ENCODE measurements at regions not wholly inside any gene's neighbourhood (a gene's known extent, or its start where the extent isn't known, plus 50 kb on each side); places are given as distances from the start of the nearest gene placed in this dataset.

GRCh38 chr15:79195239-79195638, 87.3 kb upstream of the ANKRD34C start:
- TF ChIP-seq CTCF (IDR thresholded peaks at IDR 0.05): no peak
- H3K27me3 ChIP-seq: peaks cover 43% of the 10 kb centered on the region
- H3K36me3 ChIP-seq: no peaks in the 10 kb centered on the region
- no peak overlapping the region for H3K27ac ChIP-seq
- no peak overlapping the region for H3K4me3 ChIP-seq (ENCODE audit: low read depth in 1 of 2, low read length in 1 of 2)
- no peaks in the 10 kb centered on the region for H3K9me3 ChIP-seq
- no peaks in the 10 kb centered on the region for H3K4me1 ChIP-seq (ENCODE audit: control insufficient read depth in 1 of 2, insufficient read depth in 1 of 2, low read depth in 1 of 2, low read length in 1 of 2)

- no peak for TF ChIP-seq CTCF (IDR thresholded peaks at IDR 0.05)
- no peaks in the 10 kb centered on the region for H3K9me3 ChIP-seq
Observed at GRCh38 chr15:79194386-79194785, 88.1 kb upstream of the ANKRD34C start.

GRCh38 chr15:79193549-79193948, 89.0 kb upstream of the ANKRD34C start:
- no peak overlapping the region for H3K4me3 ChIP-seq (ENCODE audit: low read depth in 1 of 2, low read length in 1 of 2)
- no peaks in the 10 kb centered on the region for H3K4me1 ChIP-seq (ENCODE audit: control insufficient read depth in 1 of 2, insufficient read depth in 1 of 2, low read depth in 1 of 2, low read length in 1 of 2)
- no peak for TF ChIP-seq CTCF (IDR thresholded peaks at IDR 0.05)
- peaks cover 45% of the 10 kb centered on the region for H3K27me3 ChIP-seq
- H3K27ac ChIP-seq: no peak overlapping the region
- H3K9me3 ChIP-seq: no peaks in the 10 kb centered on the region
- no peaks in the 10 kb centered on the region for H3K36me3 ChIP-seq

More at GRCh38 chr15:79194386-79194785, 88.1 kb upstream of the ANKRD34C start:
- Histone ChIP-seq H3K27ac (no peak overlapping the region), H3K4me3 (ENCODE audit: low read depth in 1 of 2, low read length in 1 of 2) (no peak overlapping the region), H3K27me3 (peaks cover 45% of the 10 kb centered on the region), H3K36me3 (no peaks in the 10 kb centered on the region), H3K4me1 (ENCODE audit: control insufficient read depth in 1 of 2, insufficient read depth in 1 of 2, low read depth in 1 of 2, low read length in 1 of 2) (no peaks in the 10 kb centered on the region)

- Histone ChIP-seq H3K4me1 (ENCODE audit: control insufficient read depth in 1 of 2, insufficient read depth in 1 of 2, low read depth in 1 of 2, low read length in 1 of 2) (no peaks in the 10 kb centered on the region), H3K27ac (no peak overlapping the region), H3K4me3 (ENCODE audit: low read depth in 1 of 2, low read length in 1 of 2) (no peak overlapping the region), H3K36me3 (no peaks in the 10 kb centered on the region), H3K27me3 (peaks cover 43% of the 10 kb centered on the region), H3K9me3 (no peaks in the 10 kb centered on the region)
- no peak for TF ChIP-seq CTCF (IDR thresholded peaks at IDR 0.05)
Observed at GRCh38 chr15:79193103-79193502, 89.4 kb upstream of the ANKRD34C start.

- no peaks in the 10 kb centered on the region for H3K9me3 ChIP-seq
- peaks cover 37% of the 10 kb centered on the region for H3K27me3 ChIP-seq
- no peaks in the 10 kb centered on the region for H3K4me1 ChIP-seq (ENCODE audit: control insufficient read depth in 1 of 2, insufficient read depth in 1 of 2, low read depth in 1 of 2, low read length in 1 of 2)
- H3K36me3 ChIP-seq: no peaks in the 10 kb centered on the region
- no peak for TF ChIP-seq CTCF (IDR thresholded peaks at IDR 0.05)
- H3K27ac ChIP-seq: no peak overlapping the region
- H3K4me3 ChIP-seq (ENCODE audit: low read depth in 1 of 2, low read length in 1 of 2): no peak overlapping the region
Observed at GRCh38 chr15:79192462-79193036, 90.0 kb upstream of the ANKRD34C start.

- H3K27me3 ChIP-seq: peaks cover 22% of the 10 kb centered on the region
- no peak for TF ChIP-seq CTCF (IDR thresholded peaks at IDR 0.05)
- no peak overlapping the region for H3K27ac ChIP-seq
- H3K36me3 ChIP-seq: no peaks in the 10 kb centered on the region
- H3K4me3 ChIP-seq (ENCODE audit: low read depth in 1 of 2, low read length in 1 of 2): no peak overlapping the region
- no peaks in the 10 kb centered on the region for H3K4me1 ChIP-seq (ENCODE audit: control insufficient read depth in 1 of 2, insufficient read depth in 1 of 2, low read depth in 1 of 2, low read length in 1 of 2)
- no peaks in the 10 kb centered on the region for H3K9me3 ChIP-seq
Observed at GRCh38 chr15:79190093-79190492, 92.4 kb upstream of the ANKRD34C start.
